BLaER1 treated with 17β-estradiol and CSF1 and Interleukin-3, amounts not matched to agents 10 nM and 100 nM (cell line): ENCODE measurements at regions not wholly inside any gene's neighbourhood (a gene's known extent, or its start where the extent isn't known, plus 50 kb on each side); places are given as distances from the start of the nearest gene placed in this dataset.

Experiments used
- H3K27ac ChIP-seq, 11 experiments: shearing (Covaris generic); formaldehyde crosslinking; 2 replicates each; pipeline ENCODE4 v1.8.1; 2022
- H3K27me3 ChIP-seq, 11 experiments: shearing (Covaris generic); formaldehyde crosslinking; 2 replicates each; pipeline ENCODE4 v1.8.1; 2022
- H3K36me3 ChIP-seq, 11 experiments: shearing (Covaris generic); formaldehyde crosslinking; 2 replicates each; pipeline ENCODE4 v1.8.1; 2022
- H3K4me1 ChIP-seq, 10 experiments: shearing (Covaris generic); formaldehyde crosslinking; 2 replicates each; pipeline ENCODE4 v1.8.1; 2022
- H3K4me2 ChIP-seq, 11 experiments: shearing (Covaris generic); formaldehyde crosslinking; 2 replicates each; pipeline ENCODE4 v1.8.1; 2022
- H3K4me3 ChIP-seq, 10 experiments: shearing (Covaris generic); formaldehyde crosslinking; 2 replicates each; pipeline ENCODE4 v1.8.1; 2022
- H3K9ac ChIP-seq, 11 experiments: shearing (Covaris generic); formaldehyde crosslinking; 2 replicates each; pipeline ENCODE4 v1.8.1; 2022
- H3K9me3 ChIP-seq, 11 experiments: shearing (Covaris generic); formaldehyde crosslinking; replicated peaks in 1 of 11; 2 replicates each; pipeline ENCODE4 v1.8.1; 2022
- H4K20me1 ChIP-seq, 11 experiments: shearing (Covaris generic); formaldehyde crosslinking; 2 replicates each; pipeline ENCODE4 v1.8.1; 2022
- Cebpa-rat ChIP-seq, 11 experiments: shearing (Covaris generic); IDR thresholded peaks; 2 replicates each; pipeline ENCODE4 v1.8.1; 2022

DNA sequence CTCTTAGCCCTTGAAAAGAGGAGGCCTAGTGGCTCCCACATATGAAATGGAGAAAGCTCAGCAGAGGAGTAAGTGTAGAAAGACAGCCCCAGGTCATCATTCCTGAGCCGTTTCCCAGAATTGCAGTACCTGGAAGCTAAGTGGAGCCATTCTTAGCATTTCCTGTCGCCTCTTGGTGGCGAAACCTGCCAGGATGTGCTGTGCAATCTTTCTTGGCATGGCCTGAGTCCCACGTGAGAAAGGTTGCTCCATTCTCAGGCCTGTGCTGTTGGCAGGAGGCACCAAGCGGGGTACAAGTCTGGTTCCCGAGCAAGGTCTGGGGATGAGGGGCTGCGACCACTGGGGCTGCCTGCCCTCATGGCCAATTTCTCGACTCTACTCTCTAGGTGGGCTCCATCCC, 207.2 kb upstream of the TPM1 start:
- Histone ChIP-seq H3K36me3 (peaks cover 0 to 44% (median 0%) of the 10 kb centered on the region in 11 experiments; a peak in 4 of 22 replicates), H3K27me3 (no peaks in the 10 kb centered on the region), H4K20me1 (no peaks in the 10 kb centered on the region), H3K27ac (peak overlapping the region in 3 of 11 experiments; percentile 4 to 7 (median 6); a peak in 1 of 22 replicates), H3K4me2 (peak overlapping the region in 5 of 11 experiments; percentile 13 to 52 (median 37); a peak in 8 of 22 replicates), H3K9ac (no peak overlapping the region), H3K4me1 (peaks cover 0 to 11% (median 7%) of the 10 kb centered on the region in 10 experiments; a peak in 10 of 20 replicates), H3K9me3 (no peaks in the 10 kb centered on the region), H3K4me3 (no peak overlapping the region)
- TF ChIP-seq Cebpa-rat (IDR thresholded peaks at IDR 0.05): 0 out of 22 replicates have a peak, but pooled peaks of 1 of the 11 experiments have one; percentile 10

GRCh38 chr15:62835762-62836161, 206.8 kb upstream of the TPM1 start:
- H3K27ac ChIP-seq: peak overlapping the region in 1 of 11 experiments; percentile 7; a peak in 1 of 22 replicates

DNA sequence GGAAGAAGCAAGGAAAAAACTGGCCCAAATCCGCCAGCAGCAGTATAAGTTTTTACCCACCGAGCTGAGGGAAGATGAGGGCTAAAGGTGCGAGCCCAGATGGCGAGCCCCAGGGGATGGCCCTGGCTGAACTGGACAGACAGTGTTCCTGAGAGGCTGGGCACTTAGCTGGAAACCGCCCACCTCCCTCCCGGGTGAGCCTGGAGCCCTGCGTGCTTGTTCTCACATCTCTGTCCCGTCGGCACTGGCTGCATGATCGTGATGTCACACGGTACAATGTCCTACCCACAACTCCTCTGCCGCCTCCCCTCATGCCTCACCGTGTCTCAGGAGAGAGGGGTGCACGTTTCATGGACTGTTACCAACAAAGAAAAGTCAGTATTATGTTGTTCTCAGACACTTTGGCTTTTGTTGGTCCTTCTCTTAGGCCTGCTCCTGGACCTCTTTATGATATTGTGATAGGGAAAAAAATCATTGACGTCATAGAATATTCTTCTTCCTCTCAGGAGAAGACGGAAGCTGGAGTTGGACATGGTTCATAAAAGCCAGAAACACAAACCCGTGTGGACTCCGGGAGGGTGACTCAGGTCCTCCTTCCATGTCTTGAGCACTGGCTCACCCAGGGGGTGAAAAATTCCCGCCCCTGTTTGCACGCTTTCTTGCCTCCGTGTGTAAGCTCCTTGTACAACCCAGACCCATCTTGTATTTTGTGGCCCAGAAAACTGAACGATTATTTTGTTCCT, 201.8 kb upstream of the TPM1 start:
- H3K4me1 ChIP-seq: peaks cover 0 to 2% (median 0%) of the 10 kb centered on the region in 10 experiments; a peak in 2 of 20 replicates
- no peaks in the 10 kb centered on the region for H4K20me1 ChIP-seq
- no peaks in the 10 kb centered on the region for H3K27me3 ChIP-seq
- no peak overlapping the region for H3K9ac ChIP-seq
- H3K4me2 ChIP-seq: no peak overlapping the region
- H3K4me3 ChIP-seq: no peak overlapping the region
- peaks cover 0 to 23% (median 0%) of the 10 kb centered on the region in 11 experiments; a peak in 3 of 22 replicates for H3K36me3 ChIP-seq
- TF ChIP-seq Cebpa-rat (IDR thresholded peaks at IDR 0.05): no peak
- H3K9me3 ChIP-seq: no peaks in the 10 kb centered on the region
- no peak overlapping the region for H3K27ac ChIP-seq

More at GRCh38 chr15:62835762-62836161, 206.8 kb upstream of the TPM1 start:
- Histone ChIP-seq H4K20me1 (no peaks in the 10 kb centered on the region), H3K9me3 (no peaks in the 10 kb centered on the region), H3K36me3 (peaks cover 0 to 46% (median 0%) of the 10 kb centered on the region in 11 experiments; a peak in 4 of 22 replicates), H3K4me1 (peaks cover 0 to 11% (median 7%) of the 10 kb centered on the region in 10 experiments; a peak in 10 of 20 replicates), H3K9ac (no peak overlapping the region), H3K4me2 (peak overlapping the region in 5 of 11 experiments; percentile 13 to 52 (median 37); a peak in 7 of 22 replicates), H3K4me3 (no peak overlapping the region), H3K27me3 (no peaks in the 10 kb centered on the region)
- TF ChIP-seq Cebpa-rat (IDR thresholded peaks at IDR 0.05): no peak

GRCh38 chr15:62841269-62841628, 201.3 kb upstream of the TPM1 start:
- H3K9ac ChIP-seq: no peak overlapping the region
- H3K4me3 ChIP-seq: no peak overlapping the region
- no peak for TF ChIP-seq Cebpa-rat (IDR thresholded peaks at IDR 0.05)
- no peak overlapping the region for H3K27ac ChIP-seq
- H3K9me3 ChIP-seq: no peaks in the 10 kb centered on the region
- no peaks in the 10 kb centered on the region for H3K27me3 ChIP-seq
- H3K4me1 ChIP-seq: no peaks in the 10 kb centered on the region
- peaks cover 0 to 18% (median 0%) of the 10 kb centered on the region in 11 experiments; a peak in 2 of 22 replicates for H3K36me3 ChIP-seq
- H4K20me1 ChIP-seq: no peaks in the 10 kb centered on the region
- no peak overlapping the region for H3K4me2 ChIP-seq

DNA sequence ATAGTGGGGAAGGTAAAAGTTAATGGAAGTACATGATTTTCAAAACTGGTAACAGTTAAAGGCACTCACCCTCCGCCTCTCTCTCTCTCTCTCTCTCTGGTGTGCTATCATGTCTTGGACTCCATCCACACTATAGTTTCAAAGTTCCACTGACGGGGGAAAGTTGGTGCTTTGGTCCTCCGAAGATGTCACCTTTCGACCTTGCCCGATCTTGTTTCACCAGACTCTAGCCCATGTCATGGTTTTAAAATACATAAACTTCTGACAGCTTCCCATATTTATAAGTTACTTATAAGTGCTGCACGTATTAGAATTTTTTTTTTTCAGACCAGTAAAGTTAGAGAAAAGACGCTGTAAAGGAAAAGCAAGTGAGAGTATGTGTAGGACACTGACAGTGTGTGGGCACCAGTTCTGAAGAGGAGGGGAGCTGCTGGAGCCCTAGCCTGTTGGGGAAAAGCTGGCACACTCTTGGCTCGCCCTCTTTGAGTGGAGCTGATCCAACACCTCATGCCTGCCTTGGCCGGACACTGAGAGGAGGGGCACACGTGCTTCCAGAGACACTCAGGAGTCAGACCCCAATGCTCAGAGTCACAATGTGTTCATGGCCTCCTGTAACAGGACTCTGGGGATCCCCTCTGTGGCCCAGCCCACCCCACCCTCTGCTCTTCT, 200.5 kb upstream of the TPM1 start:
- Histone ChIP-seq H4K20me1 (no peaks in the 10 kb centered on the region), H3K9me3 (no peaks in the 10 kb centered on the region), H3K27me3 (no peaks in the 10 kb centered on the region), H3K9ac (no peak overlapping the region), H3K4me2 (no peak overlapping the region), H3K27ac (no peak overlapping the region), H3K36me3 (peaks cover 0 to 17% (median 0%) of the 10 kb centered on the region in 11 experiments; a peak in 1 of 22 replicates), H3K4me3 (no peak overlapping the region), H3K4me1 (no peaks in the 10 kb centered on the region)
- no peak for TF ChIP-seq Cebpa-rat (IDR thresholded peaks at IDR 0.05)

DNA sequence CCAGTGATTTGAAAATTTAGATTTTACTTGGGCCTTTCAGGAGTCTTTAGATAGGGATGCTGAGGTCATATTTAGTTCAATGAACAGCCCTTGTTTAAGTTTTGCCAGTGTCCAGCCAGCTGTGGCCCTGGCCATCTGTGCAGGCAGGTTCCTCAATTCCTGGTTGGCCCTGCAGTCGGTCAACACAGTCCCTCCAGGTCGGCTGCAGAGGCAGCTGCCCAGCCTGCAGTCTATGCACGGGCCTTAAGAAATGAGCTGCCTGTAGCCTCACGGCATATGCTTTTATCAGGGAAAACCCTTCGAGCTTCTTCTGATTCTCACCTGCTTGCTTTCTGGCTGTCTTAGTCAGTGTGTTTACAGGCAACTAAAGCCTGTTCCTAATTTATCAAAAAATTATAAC, 199.2 kb upstream of the TPM1 start:
- Histone ChIP-seq H3K27me3 (no peaks in the 10 kb centered on the region), H3K9me3 (no peaks in the 10 kb centered on the region), H4K20me1 (no peaks in the 10 kb centered on the region), H3K4me1 (peaks cover 0 to 2% (median 0%) of the 10 kb centered on the region in 10 experiments; a peak in 3 of 20 replicates), H3K36me3 (peaks cover 0 to 17% (median 0%) of the 10 kb centered on the region in 11 experiments; a peak in 1 of 22 replicates), H3K27ac (no peak overlapping the region), H3K9ac (no peak overlapping the region), H3K4me3 (no peak overlapping the region), H3K4me2 (no peak overlapping the region)
- no peak for TF ChIP-seq Cebpa-rat (IDR thresholded peaks at IDR 0.05)

DNA sequence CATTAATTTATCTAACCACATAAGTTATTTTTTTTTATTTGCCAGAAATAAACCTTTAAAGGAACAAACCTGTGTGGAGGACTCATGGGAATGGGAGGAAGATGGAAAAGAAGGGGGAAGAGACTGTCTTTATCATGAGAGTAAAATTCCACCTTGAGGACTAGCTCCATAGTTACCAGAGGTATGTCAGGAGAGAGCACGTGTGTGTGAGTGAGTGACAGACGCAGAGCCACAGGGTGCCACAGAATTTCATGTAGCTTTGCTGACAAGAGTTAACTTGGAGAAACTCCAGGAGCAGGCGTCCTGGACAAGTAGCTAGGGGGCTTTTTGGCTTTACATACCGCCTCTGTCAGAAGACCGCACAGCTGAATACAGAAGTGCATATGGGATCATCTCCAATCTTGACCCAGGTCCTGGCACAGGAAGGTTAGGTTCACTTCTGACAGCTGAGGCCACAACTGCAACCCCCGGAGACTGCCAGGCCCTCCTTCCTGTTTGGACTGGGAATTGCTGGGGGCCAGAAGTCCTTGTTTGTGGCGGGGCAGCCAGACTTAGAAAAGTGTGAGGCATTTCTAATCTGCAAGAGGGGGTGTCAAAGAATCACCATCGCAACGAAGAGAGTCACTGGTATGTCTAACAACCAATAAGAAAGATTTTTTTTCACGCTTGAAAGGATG, 197.8 kb upstream of the TPM1 start:
- Histone ChIP-seq H3K9me3 (no peaks in the 10 kb centered on the region), H3K36me3 (peaks cover 0 to 9% (median 0%) of the 10 kb centered on the region in 11 experiments; a peak in 1 of 22 replicates), H3K9ac (no peak overlapping the region), H3K4me3 (no peak overlapping the region), H3K4me1 (peaks cover 0 to 9% (median 0%) of the 10 kb centered on the region in 10 experiments; a peak in 3 of 20 replicates), H4K20me1 (no peaks in the 10 kb centered on the region), H3K27ac (no peak overlapping the region), H3K27me3 (no peaks in the 10 kb centered on the region), H3K4me2 (no peak overlapping the region)
- TF ChIP-seq Cebpa-rat (IDR thresholded peaks at IDR 0.05): no peak

- H3K4me2 ChIP-seq: no peak overlapping the region
- no peak for TF ChIP-seq Cebpa-rat (IDR thresholded peaks at IDR 0.05)
- peaks cover 0 to under 1% (median 0%) of the 10 kb centered on the region in 11 experiments; a peak in 1 of 22 replicates for H3K36me3 ChIP-seq
Observed at GRCh38 chr15:62845241-62846126, 197.1 kb upstream of the TPM1 start.

More at GRCh38 chr15:62845241-62846126, 197.1 kb upstream of the TPM1 start:
- Histone ChIP-seq H3K9me3 (no peaks in the 10 kb centered on the region), H3K4me1 (peaks cover 0 to 9% (median 0%) of the 10 kb centered on the region in 10 experiments; a peak in 3 of 20 replicates), H3K4me3 (no peak overlapping the region), H3K9ac (no peak overlapping the region), H3K27me3 (no peaks in the 10 kb centered on the region), H4K20me1 (no peaks in the 10 kb centered on the region), H3K27ac (no peak overlapping the region)
